Thoracic aorta (tissue), 2 donors: ENCODE measurements at regions not wholly inside any gene's neighbourhood (a gene's known extent, or its start where the extent isn't known, plus 50 kb on each side); places are given as distances from the start of the nearest gene placed in this dataset.

Experiments
- ATAC-seq: fragments of 150-250 bp; one replicate; pipeline ENCODE4 v1.8.0; 2017; ENCODE audit warnings: low read depth; ENCODE audit not compliant: insufficient number of reproducible peaks, low FRiP score
- DNase-seq: peaks from one replicate; pipeline ENCODE4 v3.0.0-alpha.2; 2020; ENCODE audit warnings: low spot score
- H3K27ac ChIP-seq, 2 donors: fragments of 200-600 bp; sonication (generic); 1 replicate in 1 of 2; 2 replicates in 1 of 2; pipeline ENCODE4 v1.5.1; 2016; ENCODE audit warnings: mild to moderate bottlenecking in 2 of 2, moderate library complexity in 2 of 2
- H3K27me3 ChIP-seq: fragments of 200-600 bp; sonication (generic); replicated peaks from 2 replicates; pipeline ENCODE4 v1.6.0; 2016; ENCODE audit warnings: mild to moderate bottlenecking; ENCODE audit not compliant: insufficient read depth
- H3K36me3 ChIP-seq: fragments of 200-600 bp; sonication (generic); one replicate; pipeline ENCODE4 v1.5.1; 2016
- H3K4me1 ChIP-seq, 2 donors: fragments of 200-600 bp; sonication (generic); 1 replicate in 1 of 2; 2 replicates in 1 of 2; pipeline versions ENCODE4 v1.5.1 to v1.6.0; 2016; ENCODE audit warnings: low read depth in 2 of 2, mild to moderate bottlenecking in 1 of 2; ENCODE audit not compliant: control insufficient read depth in 1 of 2
- H3K4me3 ChIP-seq: fragments of 200-600 bp; sonication (generic); 2 replicates; pipeline ENCODE4 v1.5.1; 2016; ENCODE audit warnings: mild to moderate bottlenecking
- H3K9me3 ChIP-seq: fragments of 200-600 bp; sonication (generic); 2 replicates; pipeline ENCODE4 v1.5.1; 2016
- TF ChIP-seq, protein P1 (sequence below): fragments of 200-600 bp; sonication (generic); IDR thresholded peaks from one replicate; pipeline ENCODE4 v1.5.1; 2019; ENCODE audit warnings: antibody characterized with exemption

GRCh38 chr7:42736931-42737330 lies 174.9 kb downstream of the C7orf25 start:
- DNase-seq (no peak), ATAC-seq (no peak)
- H3K4me1 ChIP-seq = peaks cover 22 to 31% of the 10 kb centered on the region in 2 donors
- no peaks in the 10 kb centered on the region for H3K27me3 ChIP-seq
- TF ChIP-seq, protein P1, sequence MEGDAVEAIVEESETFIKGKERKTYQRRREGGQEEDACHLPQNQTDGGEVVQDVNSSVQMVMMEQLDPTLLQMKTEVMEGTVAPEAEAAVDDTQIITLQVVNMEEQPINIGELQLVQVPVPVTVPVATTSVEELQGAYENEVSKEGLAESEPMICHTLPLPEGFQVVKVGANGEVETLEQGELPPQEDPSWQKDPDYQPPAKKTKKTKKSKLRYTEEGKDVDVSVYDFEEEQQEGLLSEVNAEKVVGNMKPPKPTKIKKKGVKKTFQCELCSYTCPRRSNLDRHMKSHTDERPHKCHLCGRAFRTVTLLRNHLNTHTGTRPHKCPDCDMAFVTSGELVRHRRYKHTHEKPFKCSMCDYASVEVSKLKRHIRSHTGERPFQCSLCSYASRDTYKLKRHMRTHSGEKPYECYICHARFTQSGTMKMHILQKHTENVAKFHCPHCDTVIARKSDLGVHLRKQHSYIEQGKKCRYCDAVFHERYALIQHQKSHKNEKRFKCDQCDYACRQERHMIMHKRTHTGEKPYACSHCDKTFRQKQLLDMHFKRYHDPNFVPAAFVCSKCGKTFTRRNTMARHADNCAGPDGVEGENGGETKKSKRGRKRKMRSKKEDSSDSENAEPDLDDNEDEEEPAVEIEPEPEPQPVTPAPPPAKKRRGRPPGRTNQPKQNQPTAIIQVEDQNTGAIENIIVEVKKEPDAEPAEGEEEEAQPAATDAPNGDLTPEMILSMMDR = no peak
- H3K9me3 ChIP-seq = no peaks in the 10 kb centered on the region
- no peak overlapping the region for H3K27ac ChIP-seq
- no peaks in the 10 kb centered on the region for H3K36me3 ChIP-seq
- no peak overlapping the region for H3K4me3 ChIP-seq

GRCh38 chr7:42735081-42735480 lies 176.8 kb downstream of the C7orf25 start:
- ATAC-seq (no peak), DNase-seq (no peak)
- H3K27ac ChIP-seq = no peak overlapping the region
- no peaks in the 10 kb centered on the region for H3K36me3 ChIP-seq
- H3K4me3 ChIP-seq = no peak overlapping the region
- no peaks in the 10 kb centered on the region for H3K9me3 ChIP-seq
- H3K27me3 ChIP-seq = no peaks in the 10 kb centered on the region
- H3K4me1 ChIP-seq = peaks cover 13 to 40% of the 10 kb centered on the region in 2 donors
- TF ChIP-seq, protein P1 = no peak

- Histone ChIP-seq H3K4me3 (no peak overlapping the region), H3K4me1 (peaks cover 8 to 40% of the 10 kb centered on the region in 2 donors), H3K27ac (no peak overlapping the region), H3K36me3 (no peaks in the 10 kb centered on the region), H3K9me3 (no peaks in the 10 kb centered on the region), H3K27me3 (no peaks in the 10 kb centered on the region)
- TF ChIP-seq, protein P1 = no peak
- DNase-seq = no peak
- ATAC-seq = no peak
Observed at GRCh38 chr7:42734568-42734967, 177.3 kb downstream of the C7orf25 start.

GRCh38 chr7:42733040-42733439 lies 178.8 kb downstream of the C7orf25 start:
- Histone ChIP-seq H3K36me3 (no peaks in the 10 kb centered on the region), H3K4me3 (no peak overlapping the region), H3K9me3 (no peaks in the 10 kb centered on the region), H3K27me3 (no peaks in the 10 kb centered on the region), H3K4me1 (peaks cover 5 to 37% of the 10 kb centered on the region in 2 donors), H3K27ac (no peak overlapping the region)
- DNase-seq (no peak), ATAC-seq (no peak)
- TF ChIP-seq, protein P1 = no peak

- no peaks in the 10 kb centered on the region for H3K36me3 ChIP-seq
- H3K4me3 ChIP-seq = no peak overlapping the region
- TF ChIP-seq, protein P1 = no peak
- no peaks in the 10 kb centered on the region for H3K9me3 ChIP-seq
- no peak for ATAC-seq
- DNase-seq = no peak
- no peak overlapping the region for H3K27ac ChIP-seq
- no peaks in the 10 kb centered on the region for H3K27me3 ChIP-seq
- peaks cover 5 to 47% of the 10 kb centered on the region in 2 donors for H3K4me1 ChIP-seq
Observed at GRCh38 chr7:42730586-42730985, 181.3 kb downstream of the C7orf25 start.
